HepG2 (cell line): ENCODE measurements at regions not wholly inside any gene's neighbourhood (a gene's known extent, or its start where the extent isn't known, plus 50 kb on each side); places are given as distances from the start of the nearest gene placed in this dataset.

ENCODE experiments used
- ATAC-seq: fragments of 200-7000 bp; cut with Tn5 transposase; 3 replicates; pipeline ENCODE4 v1.9.1; 2020; ENCODE audit warnings: mild to moderate bottlenecking, moderate library complexity
- BruUV-seq: library from RNA; stranded (reverse); fragments of 400-500 nt; replicated peaks from 2 replicates; lab custom pipeline; 2021; lab: Mats Ljungman, UMichigan
- CTCF ChIA-PET: fragments of 300-600 bp; formaldehyde crosslinking; extraction: SDS; loops from one replicate; lab custom pipeline; 2021; ENCODE audit warnings: low total read pairs, inconsistent platforms, low intra/inter-chr PET ratio; lab: Yijun Ruan, JAX
- POLR2A ChIA-PET: fragments of 350-600 bp; sonication (Branson Sonifier 250); formaldehyde crosslinking; loops from one replicate; lab custom pipeline; 2020; ENCODE audit warnings: antibody characterized with exemption, inconsistent platforms; lab: Yijun Ruan, JAX
- DNase-seq: peaks from one replicate; pipeline ENCODE4 v3.0.0-alpha.2; 2015; ENCODE audit warnings: low spot score
- FAIRE-seq: peaks from 3 replicates; lab custom pipeline; 2011; peaks lifted over from hg19 to GRCh38; lab: Jason Lieb, UNC
- H2AFZ ChIP-seq: one replicate; pipeline ENCODE4 v1.6.1; 2011; ENCODE audit warnings: low read length, inconsistent platforms
- H3K27ac ChIP-seq: fragments of 300-600 bp; 3 replicates; pipeline ENCODE4 v1.8.0; 2011; ENCODE audit warnings: mixed run types, mild to moderate bottlenecking, mixed read lengths, low read length, inconsistent platforms; ENCODE audit not compliant: insufficient read depth; ENCODE audit errors: extremely low read length
- H3K27me3 ChIP-seq, 2 experiments: fragments of 200-600 bp in 1 of 2; 2 replicates in 1 of 2; 3 replicates in 1 of 2; pipeline versions ENCODE4 v1.6.0 to v1.8.0; 2011; ENCODE audit warnings: low read length in 2 of 2, mild to moderate bottlenecking in 2 of 2, moderate library complexity in 2 of 2, inconsistent platforms in 1 of 2; ENCODE audit not compliant: insufficient read depth in 2 of 2, control insufficient read depth in 1 of 2
- H3K36me3 ChIP-seq, 2 experiments: fragments of 200-600 bp in 1 of 2; replicated peaks in 1 of 2; 2 replicates in 1 of 2; 3 replicates in 1 of 2; pipeline versions ENCODE4 v1.5.1 to v1.8.0; 2011; ENCODE audit warnings: low read length in 2 of 2, inconsistent platforms in 1 of 2; ENCODE audit not compliant: insufficient read depth in 2 of 2, control insufficient read depth in 1 of 2
- H3K4me1 ChIP-seq: 2 replicates; pipeline ENCODE4 v1.5.1; 2012; ENCODE audit warnings: low read length, inconsistent platforms; ENCODE audit not compliant: insufficient read depth
- H3K4me2 ChIP-seq: 2 replicates; pipeline ENCODE4 v1.6.0; 2011; ENCODE audit warnings: low read depth, low read length, inconsistent platforms
- H3K4me3 ChIP-seq, 3 experiments: fragments of 200-600 bp in 1 of 3; sonication (generic), shearing (Covaris generic) in 1 of 3; replicated peaks in 1 of 3; 2 replicates each; pipeline ENCODE4 v1.5.1; 2011 to 2016; ENCODE audit warnings: low read length in 3 of 3, inconsistent platforms in 2 of 3, low read depth in 2 of 3, mild to moderate bottlenecking in 2 of 3, control low read depth in 1 of 3, mixed read lengths in 1 of 3; ENCODE audit not compliant: insufficient read depth in 1 of 3
- H3K79me2 ChIP-seq: one replicate; pipeline ENCODE4 v1.6.1; 2011; ENCODE audit warnings: low read length, inconsistent platforms; ENCODE audit not compliant: insufficient read depth
- H3K9ac ChIP-seq: 2 replicates; pipeline ENCODE4 v1.6.0; 2011; ENCODE audit warnings: mild to moderate bottlenecking, low read depth, low read length, inconsistent platforms; ENCODE audit not compliant: insufficient read depth
- H3K9me3 ChIP-seq: 2 replicates; pipeline ENCODE4 v1.5.1; 2012; ENCODE audit warnings: mild to moderate bottlenecking, low read length
- H4K20me1 ChIP-seq: 2 replicates; pipeline ENCODE4 v1.6.0; 2011; ENCODE audit warnings: inconsistent platforms, mild to moderate bottlenecking, low read length, moderate library complexity; ENCODE audit not compliant: insufficient read depth
- ATF1 ChIP-seq: IDR thresholded peaks from 2 replicates; pipeline ENCODE4 v1.6.1; 2016; ENCODE audit warnings: mild to moderate bottlenecking, control low read depth
- NFIC ChIP-seq: IDR thresholded peaks from 2 replicates; pipeline ENCODE4 v1.6.1; 2012; ENCODE audit warnings: mild to moderate bottlenecking, low read length, inconsistent platforms
- NONO ChIP-seq, 2 experiments: fragments of 450-650 bp in 1 of 2; sonication (generic) in 1 of 2; formaldehyde crosslinking in 1 of 2; IDR thresholded peaks in 1 of 2; conservative IDR thresholded peaks in 1 of 2; 2 replicates each; pipeline versions ENCODE4 v1.6.1 to v1.8.0; 2017 to 2022; ENCODE audit warnings: mild to moderate bottlenecking in 1 of 2, missing genetic modification reagents in 1 of 2, moderate library complexity in 1 of 2
- PITX1 ChIP-seq: sonication (generic); formaldehyde crosslinking; IDR thresholded peaks from 2 replicates; pipeline ENCODE4 v1.5.1; 2020; ENCODE audit warnings: mild to moderate bottlenecking, missing genetic modification reagents
- SKI ChIP-seq: fragments of 450-650 bp; IDR thresholded peaks from one replicate; pipeline ENCODE4 v1.6.1; 2018; ENCODE audit warnings: mild to moderate bottlenecking; ENCODE audit not compliant: partially characterized antibody
- SNRNP70 ChIP-seq: fragments of 200-400 bp; formaldehyde crosslinking; IDR thresholded peaks from 2 replicates; pipeline ENCODE4 v1.6.1; 2017; ENCODE audit warnings: mild to moderate bottlenecking, low read depth, low read length, moderate library complexity
- SOX13 ChIP-seq, 3 experiments: fragments of 450-650 bp in 1 of 3; sonication (generic) in 1 of 3; formaldehyde crosslinking in 1 of 3; IDR thresholded peaks in 2 of 3; conservative IDR thresholded peaks in 1 of 3; 2 replicates each; pipeline versions ENCODE4 v1.5.0 to v1.6.1; 2016 to 2020; ENCODE audit warnings: antibody characterized with exemption in 1 of 3, mild to moderate bottlenecking in 1 of 3, missing compliant biosample characterization in 1 of 3, missing genetic modification reagents in 1 of 3, moderate library complexity in 1 of 3
- SRF ChIP-seq: IDR thresholded peaks from 2 replicates; pipeline ENCODE4 v1.6.1; 2011; ENCODE audit warnings: mild to moderate bottlenecking, low read depth, low read length, moderate library complexity
- SYNCRIP ChIP-seq: fragments of 200-400 bp; formaldehyde crosslinking; IDR thresholded peaks from 2 replicates; pipeline ENCODE4 v1.6.1; 2018; ENCODE audit warnings: mild to moderate bottlenecking, low read depth, low read length; ENCODE audit not compliant: insufficient read depth
- TBX2 ChIP-seq: sonication (generic); formaldehyde crosslinking; IDR thresholded peaks from 2 replicates; pipeline ENCODE4 v1.5.0; 2020; ENCODE audit warnings: missing genetic modification reagents, mild to moderate bottlenecking, borderline replicate concordance
- ZFP36L1 ChIP-seq: sonication (generic); formaldehyde crosslinking; IDR thresholded peaks from 2 replicates; pipeline ENCODE4 v1.8.0; 2022; ENCODE audit warnings: mild to moderate bottlenecking, missing genetic modification reagents, moderate library complexity
- ZNF546 ChIP-seq: sonication (generic); formaldehyde crosslinking; conservative IDR thresholded peaks from 2 replicates; pipeline ENCODE4 v1.8.1; 2023; ENCODE audit warnings: mild to moderate bottlenecking, missing genetic modification reagents
- ZNF772 ChIP-seq: sonication (generic); formaldehyde crosslinking; IDR thresholded peaks from 2 replicates; pipeline ENCODE4 v1.5.0; 2020; ENCODE audit warnings: mild to moderate bottlenecking, missing genetic modification reagents
- ZSCAN25 ChIP-seq: sonication (generic); formaldehyde crosslinking; IDR thresholded peaks from 2 replicates; pipeline ENCODE4 v1.8.0; 2022; ENCODE audit warnings: mild to moderate bottlenecking, missing genetic modification reagents
- WGBS: methylation state at CpG from one replicate; pipeline ENCODE4 v1.1.6; 2017; ENCODE audit warnings: low lambda C conversion rate; 5-methylcytosine and 5-hydroxymethylcytosine counted together
- in situ Hi-C: cut with HindIII; loops from 2 replicates; pipeline ENCODE4 v1.10.0; 2017; ENCODE audit warnings: low pct_unique_long_range_greater_than_20kb; ENCODE audit not compliant: extremely low pct_ligation_motif_present
- intact Hi-C: fragments of 100-400 bp; cut with micrococcal nuclease; formaldehyde crosslinking; loops from one replicate; pipeline ENCODE4 v1.10.0; 2022; ENCODE audit not compliant: unreplicated experiment
- TF ChIP-seq, protein P1 (sequence below): IDR thresholded peaks from 2 replicates; pipeline ENCODE4 v1.6.1; 2016; ENCODE audit warnings: control low read depth
- TF ChIP-seq, protein P2 (sequence below): sonication (generic); formaldehyde crosslinking; IDR thresholded peaks from 2 replicates; pipeline ENCODE4 v1.5.0; 2020; ENCODE audit warnings: missing genetic modification reagents
- TF ChIP-seq, protein P3 (sequence below): sonication (generic); formaldehyde crosslinking; IDR thresholded peaks from 2 replicates; pipeline ENCODE4 v1.4.0; 2020; ENCODE audit warnings: mild to moderate bottlenecking, missing genetic modification reagents
- TF ChIP-seq, protein P4 (sequence below): fragments of 450-650 bp; IDR thresholded peaks from 2 replicates; pipeline ENCODE4 v1.6.1; 2016
- TF ChIP-seq, protein P5 (sequence below): sonication (generic); formaldehyde crosslinking; IDR thresholded peaks from 2 replicates; pipeline ENCODE4 v1.9.0; 2021; ENCODE audit warnings: missing genetic modification reagents, mild to moderate bottlenecking, borderline replicate concordance

DNA sequence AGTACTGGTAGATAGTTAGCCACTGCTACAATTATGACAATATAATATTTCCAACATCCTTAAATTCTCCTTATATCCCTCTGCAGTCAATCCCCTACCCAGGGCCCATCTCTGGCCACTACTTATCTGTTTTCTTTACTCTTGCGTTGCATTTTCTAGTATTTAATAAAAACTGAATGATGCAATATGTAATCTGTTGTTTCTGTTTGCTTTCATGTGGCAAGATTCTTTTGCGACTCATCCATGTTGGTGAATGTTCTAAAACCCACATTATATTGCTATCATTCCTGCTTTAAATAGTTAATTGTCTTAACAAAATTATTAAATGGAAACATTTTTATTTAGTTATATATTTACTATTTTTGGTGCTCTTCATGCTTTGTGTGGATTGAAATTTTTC lies 338.5 kb downstream of the MDFIC start (continued):
- TF ChIP-seq, protein P1, sequence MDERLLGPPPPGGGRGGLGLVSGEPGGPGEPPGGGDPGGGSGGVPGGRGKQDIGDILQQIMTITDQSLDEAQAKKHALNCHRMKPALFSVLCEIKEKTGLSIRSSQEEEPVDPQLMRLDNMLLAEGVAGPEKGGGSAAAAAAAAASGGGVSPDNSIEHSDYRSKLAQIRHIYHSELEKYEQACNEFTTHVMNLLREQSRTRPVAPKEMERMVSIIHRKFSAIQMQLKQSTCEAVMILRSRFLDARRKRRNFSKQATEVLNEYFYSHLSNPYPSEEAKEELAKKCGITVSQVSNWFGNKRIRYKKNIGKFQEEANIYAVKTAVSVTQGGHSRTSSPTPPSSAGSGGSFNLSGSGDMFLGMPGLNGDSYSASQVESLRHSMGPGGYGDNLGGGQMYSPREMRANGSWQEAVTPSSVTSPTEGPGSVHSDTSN = no peak
- no peak for TF ChIP-seq ATF1
- TF ChIP-seq, protein P2, sequence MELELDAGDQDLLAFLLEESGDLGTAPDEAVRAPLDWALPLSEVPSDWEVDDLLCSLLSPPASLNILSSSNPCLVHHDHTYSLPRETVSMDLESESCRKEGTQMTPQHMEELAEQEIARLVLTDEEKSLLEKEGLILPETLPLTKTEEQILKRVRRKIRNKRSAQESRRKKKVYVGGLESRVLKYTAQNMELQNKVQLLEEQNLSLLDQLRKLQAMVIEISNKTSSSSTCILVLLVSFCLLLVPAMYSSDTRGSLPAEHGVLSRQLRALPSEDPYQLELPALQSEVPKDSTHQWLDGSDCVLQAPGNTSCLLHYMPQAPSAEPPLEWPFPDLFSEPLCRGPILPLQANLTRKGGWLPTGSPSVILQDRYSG = no peak
- no peak for TF ChIP-seq ZFP36L1 (CRISPR knock-in tag)
- TF ChIP-seq SRF = no peak
- TF ChIP-seq, protein P3, sequence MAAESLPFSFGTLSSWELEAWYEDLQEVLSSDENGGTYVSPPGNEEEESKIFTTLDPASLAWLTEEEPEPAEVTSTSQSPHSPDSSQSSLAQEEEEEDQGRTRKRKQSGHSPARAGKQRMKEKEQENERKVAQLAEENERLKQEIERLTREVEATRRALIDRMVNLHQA (CRISPR knock-in tag) = no peak
- TF ChIP-seq, protein P4, sequence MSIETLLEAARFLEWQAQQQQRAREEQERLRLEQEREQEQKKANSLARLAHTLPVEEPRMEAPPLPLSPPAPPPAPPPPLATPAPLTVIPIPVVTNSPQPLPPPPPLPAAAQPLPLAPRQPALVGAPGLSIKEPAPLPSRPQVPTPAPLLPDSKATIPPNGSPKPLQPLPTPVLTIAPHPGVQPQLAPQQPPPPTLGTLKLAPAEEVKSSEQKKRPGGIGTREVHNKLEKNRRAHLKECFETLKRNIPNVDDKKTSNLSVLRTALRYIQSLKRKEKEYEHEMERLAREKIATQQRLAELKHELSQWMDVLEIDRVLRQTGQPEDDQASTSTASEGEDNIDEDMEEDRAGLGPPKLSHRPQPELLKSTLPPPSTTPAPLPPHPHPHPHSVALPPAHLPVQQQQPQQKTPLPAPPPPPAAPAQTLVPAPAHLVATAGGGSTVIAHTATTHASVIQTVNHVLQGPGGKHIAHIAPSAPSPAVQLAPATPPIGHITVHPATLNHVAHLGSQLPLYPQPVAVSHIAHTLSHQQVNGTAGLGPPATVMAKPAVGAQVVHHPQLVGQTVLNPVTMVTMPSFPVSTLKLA = no peak

DNA sequence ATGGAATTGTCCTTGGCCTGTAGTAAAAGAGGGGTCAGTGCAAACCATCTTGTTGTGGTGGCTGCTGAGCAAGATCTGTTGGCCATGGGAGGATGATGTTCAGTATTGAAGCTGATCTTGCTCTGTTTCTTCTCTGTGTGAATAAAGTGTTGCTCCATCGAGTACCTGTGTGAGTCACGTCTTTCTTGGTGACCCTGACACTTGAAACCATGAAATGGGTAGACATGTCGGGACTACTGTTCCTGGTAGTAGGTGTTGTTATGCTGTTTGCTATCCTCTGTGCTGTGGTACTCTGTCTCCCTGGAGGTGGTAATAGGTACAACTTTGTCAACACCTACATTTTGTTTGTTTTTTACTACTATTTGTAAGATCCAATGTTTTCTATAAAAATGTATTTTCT lies 330.6 kb downstream of the MDFIC start:
- Histone ChIP-seq H3K79me2 (no peaks in the 10 kb centered on the region), H3K36me3 (no peaks in the 10 kb centered on the region), H3K4me1 (no peaks in the 10 kb centered on the region), H3K9me3 (peaks cover 34% of the 10 kb centered on the region), H2AFZ (no peak overlapping the region), H3K27ac (no peak overlapping the region), H3K9ac (no peak overlapping the region), H4K20me1 (no peaks in the 10 kb centered on the region), H3K4me3 (no peak overlapping the region), H3K27me3 (no peaks in the 10 kb centered on the region), H3K4me2 (no peak overlapping the region)
- ChIA-PET CTCF (no interaction called here), POLR2A (no interaction called here)
- no CpG with 5 or more reads among the region's 3 CpGs for WGBS
- DNase-seq (no peak), ATAC-seq (no peak), FAIRE-seq (no peak)
- intact Hi-C loops = no loop called here
- BruUV-seq = no TSS peak
- TF ChIP-seq SYNCRIP (no peak), SKI (no peak), PITX1 (CRISPR knock-in tag) (no peak), ZSCAN25 (CRISPR knock-in tag) (no peak), ZNF772 (CRISPR knock-in tag) (no peak), SOX13 (IDR thresholded peaks at IDR 0.05) (no peak), SOX13 (CRISPR knock-in tag; conservative IDR thresholded peaks at IDR 0.05 in 1 of 2, IDR thresholded peaks at IDR 0.05 in 1 of 2) (no peak), TBX2 (CRISPR knock-in tag) (no peak), NFIC (no peak), NONO (IDR thresholded peaks at IDR 0.05) (no peak), NONO (CRISPR knock-in tag; conservative IDR thresholded peaks at IDR 0.05) (no peak), SNRNP70 (no peak), ZNF546 (no peak)
- TF ChIP-seq, protein P5, sequence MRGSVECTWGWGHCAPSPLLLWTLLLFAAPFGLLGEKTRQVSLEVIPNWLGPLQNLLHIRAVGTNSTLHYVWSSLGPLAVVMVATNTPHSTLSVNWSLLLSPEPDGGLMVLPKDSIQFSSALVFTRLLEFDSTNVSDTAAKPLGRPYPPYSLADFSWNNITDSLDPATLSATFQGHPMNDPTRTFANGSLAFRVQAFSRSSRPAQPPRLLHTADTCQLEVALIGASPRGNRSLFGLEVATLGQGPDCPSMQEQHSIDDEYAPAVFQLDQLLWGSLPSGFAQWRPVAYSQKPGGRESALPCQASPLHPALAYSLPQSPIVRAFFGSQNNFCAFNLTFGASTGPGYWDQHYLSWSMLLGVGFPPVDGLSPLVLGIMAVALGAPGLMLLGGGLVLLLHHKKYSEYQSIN (CRISPR knock-in tag) = no peak
- in situ Hi-C loops = no loop called here
